ENCODE measurements at regions not wholly inside any gene's neighbourhood (a gene's known extent, or its start where the extent isn't known, plus 50 kb on each side); places are given as distances from the start of the nearest gene placed in this dataset.

DNA sequence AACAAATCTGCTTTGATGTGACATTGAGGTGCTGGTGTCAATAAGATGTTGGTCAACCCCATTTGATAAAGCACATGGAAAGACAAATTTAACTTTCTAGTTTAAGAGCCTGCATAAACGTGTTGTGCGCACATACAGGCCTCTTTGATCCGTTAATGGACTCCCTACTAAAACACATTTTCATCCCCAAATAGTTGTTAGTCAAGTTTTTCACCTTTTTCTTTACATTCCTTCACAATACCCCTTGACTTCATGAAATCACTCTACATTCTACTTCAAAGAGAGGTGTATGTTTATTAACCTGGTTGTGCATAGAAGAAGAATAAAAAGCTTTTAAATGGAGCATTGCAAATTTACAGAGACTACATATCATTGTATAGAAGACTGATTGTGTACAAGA lies 180.3 kb downstream of the HDGFL1 start:
- H3K79me1 ChIP-seq (replicated peaks; ENCODE audit: low read length, poor library complexity, severe bottlenecking) = no peaks in the 10 kb centered on the region
- H3K27me3 ChIP-seq (ENCODE audit: control insufficient read depth in 1 of 2, insufficient read depth in 1 of 2, low read length in 2 of 2) = no peaks in the 10 kb centered on the region
- no peaks in the 10 kb centered on the region for H3K9me3 ChIP-seq (ENCODE audit: control insufficient read depth, low read length)
- no peak overlapping the region for H3K4me2 ChIP-seq (ENCODE audit: low read length, poor library complexity, severe bottlenecking)
- no peak overlapping the region for H3K14ac ChIP-seq (ENCODE audit: low read length in 2 of 2)
- no peak for DNase-seq
- H3K4me3 ChIP-seq (ENCODE audit: insufficient read depth in 1 of 2, low read depth in 1 of 2, low read length in 2 of 2) = no peak overlapping the region
- H3K27ac ChIP-seq (ENCODE audit: low read length, poor library complexity, severe bottlenecking) = no peak overlapping the region
- H3K9ac ChIP-seq (ENCODE audit: low read length) = no peak overlapping the region
- H2AFZ ChIP-seq (ENCODE audit: low read depth, low read length) = no peak overlapping the region
- no peak overlapping the region for H2BK15ac ChIP-seq (ENCODE audit: low read depth, poor library complexity, severe bottlenecking)
- H2BK120ac ChIP-seq (ENCODE audit: low read depth, low read length) = no peak overlapping the region
- no peak overlapping the region for H3K4ac ChIP-seq (ENCODE audit: low read depth in 1 of 2, low read length in 2 of 2)
- H3K36me3 ChIP-seq (ENCODE audit: control insufficient read depth in 1 of 2, insufficient read depth in 2 of 2, low read depth in 1 of 2, low read length in 2 of 2) = no peaks in the 10 kb centered on the region
- no peak overlapping the region for H2BK12ac ChIP-seq (ENCODE audit: low read length in 2 of 2)
- H3K4me1 ChIP-seq (ENCODE audit: control insufficient read depth, insufficient read depth, low read depth, low read length) = no peaks in the 10 kb centered on the region
- no peak overlapping the region for H2BK5ac ChIP-seq (ENCODE audit: low read depth, low read length, poor library complexity, severe bottlenecking)
- H2AK5ac ChIP-seq (ENCODE audit: low read length, severe bottlenecking) = no peak overlapping the region
- no peak overlapping the region for H4K8ac ChIP-seq (ENCODE audit: low read length)
- no peak overlapping the region for H3K23ac ChIP-seq (ENCODE audit: low read length in 2 of 2)
- no peak overlapping the region for H3K18ac ChIP-seq (ENCODE audit: low read depth in 1 of 2, low read length in 2 of 2)
- H4K91ac ChIP-seq (ENCODE audit: low read length) = no peak overlapping the region
- 95% methylated on average over 3 of the region's 3 CpGs for WGBS

DNA sequence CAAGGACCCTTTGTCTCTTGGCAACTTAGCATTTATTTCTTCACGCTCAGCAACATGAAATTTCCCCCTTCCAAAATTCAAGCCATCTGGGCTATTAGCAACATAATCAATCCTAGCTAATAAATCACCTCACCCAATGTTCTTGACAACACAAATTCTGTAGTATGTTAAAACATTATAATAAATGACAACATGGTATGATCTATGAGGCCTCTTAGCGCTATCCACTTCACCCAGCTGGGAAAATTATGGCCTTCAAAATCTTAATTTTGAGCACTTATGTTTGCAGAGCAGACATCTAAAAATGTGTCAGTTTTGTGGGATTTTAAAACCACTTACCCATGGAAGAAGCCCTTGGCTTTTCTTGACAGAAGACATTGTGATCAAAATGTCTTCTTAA lies 181.9 kb downstream of the HDGFL1 start:
- no peaks in the 10 kb centered on the region for H3K4me1 ChIP-seq (ENCODE audit: control insufficient read depth, insufficient read depth, low read depth, low read length)
- DNase-seq = no peak
- H2BK120ac ChIP-seq (ENCODE audit: low read depth, low read length) = no peak overlapping the region
- no peak overlapping the region for H3K4me3 ChIP-seq (ENCODE audit: insufficient read depth in 1 of 2, low read depth in 1 of 2, low read length in 2 of 2)
- H2AK5ac ChIP-seq (ENCODE audit: low read length, severe bottlenecking) = no peak overlapping the region
- H3K9me3 ChIP-seq (ENCODE audit: control insufficient read depth, low read length) = no peaks in the 10 kb centered on the region
- H3K9ac ChIP-seq (ENCODE audit: low read length) = no peak overlapping the region
- H3K79me1 ChIP-seq (replicated peaks; ENCODE audit: low read length, poor library complexity, severe bottlenecking) = no peaks in the 10 kb centered on the region
- H2BK12ac ChIP-seq (ENCODE audit: low read length in 2 of 2) = no peak overlapping the region
- 80% methylated on average over 2 of the region's 2 CpGs for WGBS
- H3K4me2 ChIP-seq (ENCODE audit: low read length, poor library complexity, severe bottlenecking) = no peak overlapping the region
- no peak overlapping the region for H2BK5ac ChIP-seq (ENCODE audit: low read depth, low read length, poor library complexity, severe bottlenecking)
- H3K4ac ChIP-seq (ENCODE audit: low read depth in 1 of 2, low read length in 2 of 2) = no peak overlapping the region
- H3K27me3 ChIP-seq (ENCODE audit: control insufficient read depth in 1 of 2, insufficient read depth in 1 of 2, low read length in 2 of 2) = no peaks in the 10 kb centered on the region
- no peak overlapping the region for H3K14ac ChIP-seq (ENCODE audit: low read length in 2 of 2)
- H4K8ac ChIP-seq (ENCODE audit: low read length) = no peak overlapping the region
- no peak overlapping the region for H3K18ac ChIP-seq (ENCODE audit: low read depth in 1 of 2, low read length in 2 of 2)
- H4K91ac ChIP-seq (ENCODE audit: low read length) = no peak overlapping the region
- no peak overlapping the region for H2AFZ ChIP-seq (ENCODE audit: low read depth, low read length)
- H3K23ac ChIP-seq (ENCODE audit: low read length in 2 of 2) = no peak overlapping the region
- H3K27ac ChIP-seq (ENCODE audit: low read length, poor library complexity, severe bottlenecking) = no peak overlapping the region
- no peaks in the 10 kb centered on the region for H3K36me3 ChIP-seq (ENCODE audit: control insufficient read depth in 1 of 2, insufficient read depth in 2 of 2, low read depth in 1 of 2, low read length in 2 of 2)
- H2BK15ac ChIP-seq (ENCODE audit: low read depth, poor library complexity, severe bottlenecking) = no peak overlapping the region

DNA sequence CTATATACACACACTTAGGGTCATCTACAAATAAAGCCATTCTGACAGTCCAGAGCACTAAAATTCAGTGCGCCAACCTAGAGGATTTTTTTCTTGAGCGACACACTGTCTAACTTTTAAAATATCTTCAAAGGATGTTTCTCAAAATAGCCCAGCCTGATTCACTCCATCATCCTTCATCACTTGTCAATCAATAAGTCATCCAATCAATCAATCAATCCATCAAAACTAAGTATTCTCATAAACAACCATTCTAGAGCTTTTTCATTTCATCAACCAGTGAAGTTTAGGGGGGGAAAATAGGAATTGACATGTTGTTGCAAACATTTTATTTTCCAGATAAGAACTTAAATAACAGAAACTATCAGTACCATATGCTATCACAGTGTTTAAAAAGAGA lies 183.2 kb downstream of the HDGFL1 start:
- Histone ChIP-seq H3K23ac (ENCODE audit: low read length in 2 of 2) (no peak overlapping the region), H4K8ac (ENCODE audit: low read length) (no peak overlapping the region), H3K27ac (ENCODE audit: low read length, poor library complexity, severe bottlenecking) (no peak overlapping the region), H2AFZ (ENCODE audit: low read depth, low read length) (no peak overlapping the region), H3K9ac (ENCODE audit: low read length) (no peak overlapping the region), H2BK15ac (ENCODE audit: low read depth, poor library complexity, severe bottlenecking) (no peak overlapping the region), H3K4me1 (ENCODE audit: control insufficient read depth, insufficient read depth, low read depth, low read length) (no peaks in the 10 kb centered on the region), H3K4ac (ENCODE audit: low read depth in 1 of 2, low read length in 2 of 2) (no peak overlapping the region), H3K9me3 (ENCODE audit: control insufficient read depth, low read length) (no peaks in the 10 kb centered on the region), H2BK120ac (ENCODE audit: low read depth, low read length) (no peak overlapping the region), H2AK5ac (ENCODE audit: low read length, severe bottlenecking) (no peak overlapping the region), H3K14ac (ENCODE audit: low read length in 2 of 2) (no peak overlapping the region), H3K18ac (ENCODE audit: low read depth in 1 of 2, low read length in 2 of 2) (no peak overlapping the region), H2BK5ac (ENCODE audit: low read depth, low read length, poor library complexity, severe bottlenecking) (no peak overlapping the region), H3K4me3 (ENCODE audit: insufficient read depth in 1 of 2, low read depth in 1 of 2, low read length in 2 of 2) (no peak overlapping the region), H3K4me2 (ENCODE audit: low read length, poor library complexity, severe bottlenecking) (no peak overlapping the region), H3K36me3 (ENCODE audit: control insufficient read depth in 1 of 2, insufficient read depth in 2 of 2, low read depth in 1 of 2, low read length in 2 of 2) (no peaks in the 10 kb centered on the region), H2BK12ac (ENCODE audit: low read length in 2 of 2) (no peak overlapping the region), H3K79me1 (replicated peaks; ENCODE audit: low read length, poor library complexity, severe bottlenecking) (no peaks in the 10 kb centered on the region), H3K27me3 (ENCODE audit: control insufficient read depth in 1 of 2, insufficient read depth in 1 of 2, low read length in 2 of 2) (no peaks in the 10 kb centered on the region), H4K91ac (ENCODE audit: low read length) (no peak overlapping the region)
- WGBS = 97% methylated on average over 2 of the region's 2 CpGs
- no peak for DNase-seq

DNA sequence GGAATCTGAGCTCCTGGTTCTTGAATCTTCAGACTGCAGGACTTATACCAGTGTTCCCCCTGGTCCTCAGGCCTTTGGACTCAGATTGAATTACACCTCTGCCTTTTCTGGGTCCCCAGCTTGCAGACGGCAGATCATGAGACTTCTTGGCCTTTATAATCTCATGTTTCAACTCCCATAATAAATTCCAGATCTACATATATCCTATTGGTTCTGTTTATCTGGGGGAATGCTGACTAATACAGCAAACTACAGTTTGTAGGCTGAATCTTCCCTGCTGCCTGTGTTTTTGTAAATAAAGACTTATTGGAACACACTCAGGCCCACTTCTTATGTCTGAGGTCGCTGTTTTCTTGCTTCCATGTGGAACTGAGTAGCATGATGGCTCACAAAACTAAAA lies 184.7 kb downstream of the HDGFL1 start:
- H3K4me1 ChIP-seq (ENCODE audit: control insufficient read depth, insufficient read depth, low read depth, low read length) = no peaks in the 10 kb centered on the region
- no peak overlapping the region for H3K4ac ChIP-seq (ENCODE audit: low read depth in 1 of 2, low read length in 2 of 2)
- H4K8ac ChIP-seq (ENCODE audit: low read length) = no peak overlapping the region
- H3K4me2 ChIP-seq (ENCODE audit: low read length, poor library complexity, severe bottlenecking) = no peak overlapping the region
- H3K27me3 ChIP-seq (ENCODE audit: control insufficient read depth in 1 of 2, insufficient read depth in 1 of 2, low read length in 2 of 2) = no peaks in the 10 kb centered on the region
- no peak overlapping the region for H4K91ac ChIP-seq (ENCODE audit: low read length)
- no peaks in the 10 kb centered on the region for H3K9me3 ChIP-seq (ENCODE audit: control insufficient read depth, low read length)
- no peak overlapping the region for H3K27ac ChIP-seq (ENCODE audit: low read length, poor library complexity, severe bottlenecking)
- 75% methylated on average over 1 of the region's 2 CpGs for WGBS
- H3K79me1 ChIP-seq (replicated peaks; ENCODE audit: low read length, poor library complexity, severe bottlenecking) = no peaks in the 10 kb centered on the region
- DNase-seq = peak; percentile 34
- H3K23ac ChIP-seq (ENCODE audit: low read length in 2 of 2) = no peak overlapping the region
- no peak overlapping the region for H2AK5ac ChIP-seq (ENCODE audit: low read length, severe bottlenecking)
- no peak overlapping the region for H3K18ac ChIP-seq (ENCODE audit: low read depth in 1 of 2, low read length in 2 of 2)
- H2BK15ac ChIP-seq (ENCODE audit: low read depth, poor library complexity, severe bottlenecking) = no peak overlapping the region
- no peak overlapping the region for H2BK5ac ChIP-seq (ENCODE audit: low read depth, low read length, poor library complexity, severe bottlenecking)
- H3K9ac ChIP-seq (ENCODE audit: low read length) = no peak overlapping the region
- H2AFZ ChIP-seq (ENCODE audit: low read depth, low read length) = no peak overlapping the region
- H2BK12ac ChIP-seq (ENCODE audit: low read length in 2 of 2) = no peak overlapping the region
- H3K4me3 ChIP-seq (ENCODE audit: insufficient read depth in 1 of 2, low read depth in 1 of 2, low read length in 2 of 2) = no peak overlapping the region
- no peak overlapping the region for H2BK120ac ChIP-seq (ENCODE audit: low read depth, low read length)
- H3K36me3 ChIP-seq (ENCODE audit: control insufficient read depth in 1 of 2, insufficient read depth in 2 of 2, low read depth in 1 of 2, low read length in 2 of 2) = no peaks in the 10 kb centered on the region
- H3K14ac ChIP-seq (ENCODE audit: low read length in 2 of 2) = no peak overlapping the region
